Nucleus accumbens (tissue), 56 donors: ENCODE measurements at regions not wholly inside any gene's neighbourhood (a gene's known extent, or its start where the extent isn't known, plus 50 kb on each side); places are given as distances from the start of the nearest gene placed in this dataset.

Experiments
- DNase-seq, 56 donors: peaks; one replicate each; lab custom pipeline; 2025; lab: John Stamatoyannopoulos, UW

GRCh38 chr7:132733860-132734259, 157.6 kb upstream of the PLXNA4 start:
- no peak for DNase-seq

GRCh38 chr7:132732321-132732865, 156.1 kb upstream of the PLXNA4 start:
- DNase-seq = no peak

- DNase-seq = no peak
These were observed 153.8 kb upstream of the PLXNA4 start for GRCh38 chr7:132730105-132730504.

- DNase-seq = no peak
These were observed 147.3 kb upstream of the PLXNA4 start for GRCh38 chr7:132723506-132724081.

- DNase-seq = no peak
These were observed 144.6 kb upstream of the PLXNA4 start for GRCh38 chr7:132720835-132721234.

- DNase-seq = no peak
These were observed 137.6 kb upstream of the PLXNA4 start for GRCh38 chr7:132713893-132714292.

GRCh38 chr7:132709971-132710567, 133.8 kb upstream of the PLXNA4 start:
- peak in 4 of 56 donors; percentile 1 to 6 (median 2) for DNase-seq

- DNase-seq = no peak
These were observed 132.2 kb upstream of the PLXNA4 start for GRCh38 chr7:132708470-132708869.

GRCh38 chr7:132705146-132705545, 128.9 kb upstream of the PLXNA4 start:
- DNase-seq = peak in 1 of 56 donors; percentile 2

- DNase-seq = no peak
These were observed 127.5 kb upstream of the PLXNA4 start for GRCh38 chr7:132703742-132704141.

GRCh38 chr7:132697003-132697402, 120.7 kb upstream of the PLXNA4 start:
- no peak for DNase-seq

GRCh38 chr7:132696332-132696731, 120.1 kb upstream of the PLXNA4 start:
- DNase-seq = no peak

GRCh38 chr7:132691201-132691600, 114.9 kb upstream of the PLXNA4 start:
- DNase-seq = no peak

GRCh38 chr7:132690174-132690573, 113.9 kb upstream of the PLXNA4 start:
- DNase-seq = no peak

- DNase-seq = no peak
These were observed 111.7 kb upstream of the PLXNA4 start for GRCh38 chr7:132687981-132688383.

- DNase-seq = no peak
These were observed 110.7 kb upstream of the PLXNA4 start for GRCh38 chr7:132687016-132687415.

GRCh38 chr7:132685277-132685676, 109.0 kb upstream of the PLXNA4 start:
- no peak for DNase-seq

- DNase-seq = no peak
These were observed 107.8 kb upstream of the PLXNA4 start for GRCh38 chr7:132683896-132684690.

- no peak for DNase-seq
These were observed 105.7 kb upstream of the PLXNA4 start for GRCh38 chr7:132681951-132682350.

GRCh38 chr7:132680590-132680989, 104.3 kb upstream of the PLXNA4 start:
- no peak for DNase-seq

GRCh38 chr7:132678656-132679055, 102.4 kb upstream of the PLXNA4 start:
- DNase-seq = no peak

GRCh38 chr7:132677918-132678317, 101.6 kb upstream of the PLXNA4 start:
- DNase-seq = no peak
